DND-41 (cell line): ENCODE measurements at regions not wholly inside any gene's neighbourhood (a gene's known extent, or its start where the extent isn't known, plus 50 kb on each side); places are given as distances from the start of the nearest gene placed in this dataset.

ENCODE experiments used
- ATAC-seq: fragments of 200-7000 bp; cut with Tn5 transposase; 3 replicates; pipeline ENCODE4 v1.9.1; 2021; ENCODE audit warnings: low read depth; ENCODE audit not compliant: insufficient read depth
- DNase-seq: peaks from one replicate; pipeline ENCODE4 v3.0.0-alpha.2; 2020
- H2AFZ ChIP-seq: 2 replicates; pipeline ENCODE4 v1.6.0; 2012; ENCODE audit warnings: low read depth, low read length
- H3K27ac ChIP-seq: 2 replicates; pipeline ENCODE4 v1.5.1; 2012; ENCODE audit warnings: low read length, inconsistent platforms
- H3K27me3 ChIP-seq: fragments of 200-600 bp; sonication (generic); 2 replicates; pipeline ENCODE4 v1.6.0; 2012; ENCODE audit warnings: low read length, mild to moderate bottlenecking, inconsistent platforms; ENCODE audit not compliant: insufficient read depth, poor library complexity
- H3K36me3 ChIP-seq: 2 replicates; pipeline ENCODE4 v1.5.1; 2012; ENCODE audit warnings: low read length, inconsistent platforms; ENCODE audit not compliant: insufficient read depth
- H3K4me1 ChIP-seq: 2 replicates; pipeline ENCODE4 v1.5.1; 2012; ENCODE audit warnings: mild to moderate bottlenecking, low read length; ENCODE audit not compliant: insufficient read depth
- H3K4me2 ChIP-seq: 2 replicates; pipeline ENCODE4 v1.6.0; 2012; ENCODE audit warnings: mild to moderate bottlenecking, moderate library complexity, low read length, inconsistent platforms; ENCODE audit not compliant: insufficient read depth
- H3K4me3 ChIP-seq, 2 experiments: fragments of 200-600 bp in 1 of 2; shearing (Covaris generic) in 1 of 2; 2 replicates each; pipeline ENCODE4 v1.5.1; 2012 to 2016; ENCODE audit warnings: inconsistent platforms in 2 of 2, low read length in 2 of 2, mild to moderate bottlenecking in 2 of 2, low read depth in 1 of 2, moderate library complexity in 1 of 2
- H3K79me2 ChIP-seq: 2 replicates; pipeline ENCODE4 v1.6.0; 2012; ENCODE audit warnings: low read length, inconsistent platforms; ENCODE audit not compliant: insufficient read depth
- H3K9ac ChIP-seq: 2 replicates; pipeline ENCODE4 v1.6.0; 2012; ENCODE audit warnings: low read depth, mild to moderate bottlenecking, inconsistent platforms, low read length, moderate library complexity
- H3K9me3 ChIP-seq: 2 replicates; pipeline ENCODE4 v1.5.1; 2012; ENCODE audit warnings: low read length, moderate library complexity, mild to moderate bottlenecking, inconsistent platforms; ENCODE audit not compliant: insufficient read depth, severe bottlenecking
- H4K20me1 ChIP-seq: 2 replicates; pipeline ENCODE4 v1.6.0; 2012; ENCODE audit warnings: low read length; ENCODE audit not compliant: insufficient read depth
- CTCF ChIP-seq: IDR thresholded peaks from 2 replicates; pipeline ENCODE4 v1.5.1; 2012; ENCODE audit warnings: borderline replicate concordance, low read length, moderate library complexity, mild to moderate bottlenecking; ENCODE audit not compliant: poor library complexity, severe bottlenecking; ENCODE audit errors: extremely low read depth
- EZH2 ChIP-seq: IDR thresholded peaks from 3 replicates; pipeline ENCODE4 v1.6.1; 2012; ENCODE audit warnings: borderline replicate concordance, low read depth, mild to moderate bottlenecking, moderate library complexity, low read length, inconsistent platforms; ENCODE audit not compliant: severe bottlenecking

- Histone ChIP-seq H2AFZ (no peak overlapping the region), H3K4me2 (no peak overlapping the region), H3K27ac (no peak overlapping the region), H3K4me1 (peaks cover 29% of the 10 kb centered on the region), H3K9ac (no peak overlapping the region), H4K20me1 (no peaks in the 10 kb centered on the region), H3K4me3 (no peak overlapping the region), H3K79me2 (no peaks in the 10 kb centered on the region), H3K36me3 (no peaks in the 10 kb centered on the region), H3K9me3 (no peaks in the 10 kb centered on the region), H3K27me3 (peaks cover 3% of the 10 kb centered on the region)
- TF ChIP-seq EZH2: no peak
- TF ChIP-seq CTCF: no peak
- ATAC-seq (no peak), DNase-seq (no peak)
Observed at GRCh38 chr15:98178861-98179260, 218.4 kb downstream of the ARRDC4 start.

DNA sequence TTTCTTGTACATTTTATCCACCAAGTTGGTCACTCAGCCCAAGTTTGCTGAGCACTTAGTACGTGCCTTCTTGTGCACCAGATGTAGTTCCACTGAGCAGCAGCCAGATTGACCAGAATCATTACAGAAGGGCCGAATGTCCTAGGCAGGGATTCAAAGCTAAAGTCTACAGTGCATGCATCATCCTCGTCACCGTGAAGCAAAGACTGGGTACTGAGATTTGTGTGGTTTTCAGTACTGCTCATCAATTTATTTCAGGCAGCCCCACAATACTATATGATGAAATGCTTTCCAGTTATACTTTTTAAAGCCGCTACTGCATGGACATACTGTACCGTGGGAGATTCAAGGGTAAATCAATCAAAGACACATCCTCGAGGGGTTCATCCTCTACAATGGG, 227.0 kb downstream of the ARRDC4 start:
- ATAC-seq: no peak
- Histone ChIP-seq H2AFZ (no peak overlapping the region), H3K4me3 (no peak overlapping the region), H3K27ac (no peak overlapping the region), H3K79me2 (no peaks in the 10 kb centered on the region), H3K9me3 (no peaks in the 10 kb centered on the region), H3K36me3 (no peaks in the 10 kb centered on the region), H4K20me1 (no peaks in the 10 kb centered on the region), H3K27me3 (peaks cover 18% of the 10 kb centered on the region), H3K9ac (no peak overlapping the region), H3K4me2 (no peak overlapping the region), H3K4me1 (no peaks in the 10 kb centered on the region)
- no peak for TF ChIP-seq EZH2
- no peak for TF ChIP-seq CTCF
- DNase-seq: no peak

- TF ChIP-seq EZH2 (no peak), CTCF (no peak)
- no peak overlapping the region for H3K9ac ChIP-seq
- H3K27me3 ChIP-seq: peaks cover 33% of the 10 kb centered on the region
- ATAC-seq (no peak), DNase-seq (no peak)
- H3K4me2 ChIP-seq: no peak overlapping the region
- no peak overlapping the region for H3K27ac ChIP-seq
- H4K20me1 ChIP-seq: no peaks in the 10 kb centered on the region
- no peaks in the 10 kb centered on the region for H3K36me3 ChIP-seq
- H3K4me1 ChIP-seq: no peaks in the 10 kb centered on the region
- H2AFZ ChIP-seq: no peak overlapping the region
- H3K4me3 ChIP-seq: no peak overlapping the region
- no peaks in the 10 kb centered on the region for H3K9me3 ChIP-seq
- no peaks in the 10 kb centered on the region for H3K79me2 ChIP-seq
Observed at GRCh38 chr15:98190914-98191313, 230.4 kb downstream of the ARRDC4 start.

DNA sequence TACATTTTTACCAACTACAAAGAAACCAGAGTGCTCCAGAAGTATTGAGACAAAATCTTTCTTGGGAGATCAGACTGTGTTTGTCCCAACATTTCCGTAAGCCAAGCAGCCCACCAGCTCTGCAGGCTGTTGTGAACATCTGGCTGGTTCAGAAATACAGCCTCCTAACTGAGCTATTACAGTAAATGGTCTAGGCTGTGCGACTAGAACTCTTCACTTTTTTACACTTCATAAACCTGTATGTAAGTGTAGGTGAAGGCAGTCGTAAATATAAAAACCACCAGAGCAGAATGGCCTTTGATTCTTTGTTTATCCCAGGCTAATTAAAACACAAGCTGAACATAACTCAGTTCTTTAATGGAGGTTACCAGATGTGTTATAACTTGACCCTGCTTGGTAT, 235.3 kb downstream of the ARRDC4 start:
- no peaks in the 10 kb centered on the region for H3K79me2 ChIP-seq
- no peak for TF ChIP-seq CTCF
- TF ChIP-seq EZH2: no peak
- no peak overlapping the region for H3K4me3 ChIP-seq
- ATAC-seq: no peak
- H3K4me2 ChIP-seq: no peak overlapping the region
- no peak for DNase-seq
- no peaks in the 10 kb centered on the region for H3K9me3 ChIP-seq
- no peaks in the 10 kb centered on the region for H3K36me3 ChIP-seq
- no peak overlapping the region for H3K27ac ChIP-seq
- H4K20me1 ChIP-seq: no peaks in the 10 kb centered on the region
- H3K27me3 ChIP-seq: peaks cover 36% of the 10 kb centered on the region
- H3K9ac ChIP-seq: no peak overlapping the region
- H2AFZ ChIP-seq: no peak overlapping the region
- no peaks in the 10 kb centered on the region for H3K4me1 ChIP-seq
